KMS-11 (cell line): ENCODE measurements at regions not wholly inside any gene's neighbourhood (a gene's known extent, or its start where the extent isn't known, plus 50 kb on each side); places are given as distances from the start of the nearest gene placed in this dataset.

Source experiments
- H2AFZ ChIP-seq: fragments of 200-600 bp; sonication (generic); 2 replicates; pipeline ENCODE4 v1.6.1; 2016; ENCODE audit warnings: antibody characterized with exemption, mixed run types, low read depth
- H3K27ac ChIP-seq: fragments of 200-600 bp; sonication (generic); 2 replicates; pipeline ENCODE4 v1.6.1; 2016; ENCODE audit warnings: mild to moderate bottlenecking, mixed run types
- H3K27me3 ChIP-seq: fragments of 200-600 bp; sonication (generic); 2 replicates; pipeline ENCODE4 v1.6.1; 2017; ENCODE audit warnings: mild to moderate bottlenecking, low read depth, mixed run types, moderate library complexity; ENCODE audit not compliant: insufficient read depth
- H3K36me3 ChIP-seq: fragments of 200-600 bp; sonication (generic); 2 replicates; pipeline ENCODE4 v1.6.1; 2017; ENCODE audit warnings: mild to moderate bottlenecking, mixed run types; ENCODE audit not compliant: insufficient read depth
- H3K4me1 ChIP-seq: fragments of 200-600 bp; sonication (generic); 2 replicates; pipeline ENCODE4 v1.6.1; 2016; ENCODE audit warnings: mild to moderate bottlenecking, low read depth, mixed run types; ENCODE audit not compliant: poor library complexity, severe bottlenecking
- H3K4me2 ChIP-seq: fragments of 200-600 bp; sonication (generic); 2 replicates; pipeline ENCODE4 v1.7.0; 2016; ENCODE audit warnings: mild to moderate bottlenecking, mixed run types
- H3K4me3 ChIP-seq: fragments of 200-600 bp; sonication (generic); IDR thresholded peaks from 2 replicates; pipeline ENCODE4 v1.6.1; 2017; ENCODE audit warnings: low read depth, low read length, mixed read lengths; ENCODE audit not compliant: insufficient read depth
- H3K79me2 ChIP-seq: fragments of 200-600 bp; sonication (generic); 2 replicates; pipeline ENCODE4 v1.6.1; 2016; ENCODE audit warnings: low read depth, mixed run types; ENCODE audit not compliant: insufficient read depth
- H3K9ac ChIP-seq: fragments of 200-600 bp; sonication (generic); 2 replicates; pipeline ENCODE4 v1.6.1; 2016; ENCODE audit warnings: mild to moderate bottlenecking, mixed run types
- H4K20me1 ChIP-seq: fragments of 200-600 bp; sonication (generic); 2 replicates; pipeline ENCODE4 v1.6.1; 2016; ENCODE audit warnings: mild to moderate bottlenecking, mixed run types; ENCODE audit not compliant: insufficient read depth
- CTCF ChIP-seq: fragments of 200-600 bp; sonication (generic); conservative IDR thresholded peaks from 2 replicates; pipeline ENCODE4 v1.6.1; 2017; ENCODE audit warnings: low read depth, mild to moderate bottlenecking, antibody characterized with exemption, low read length, moderate library complexity, mixed read lengths

DNA sequence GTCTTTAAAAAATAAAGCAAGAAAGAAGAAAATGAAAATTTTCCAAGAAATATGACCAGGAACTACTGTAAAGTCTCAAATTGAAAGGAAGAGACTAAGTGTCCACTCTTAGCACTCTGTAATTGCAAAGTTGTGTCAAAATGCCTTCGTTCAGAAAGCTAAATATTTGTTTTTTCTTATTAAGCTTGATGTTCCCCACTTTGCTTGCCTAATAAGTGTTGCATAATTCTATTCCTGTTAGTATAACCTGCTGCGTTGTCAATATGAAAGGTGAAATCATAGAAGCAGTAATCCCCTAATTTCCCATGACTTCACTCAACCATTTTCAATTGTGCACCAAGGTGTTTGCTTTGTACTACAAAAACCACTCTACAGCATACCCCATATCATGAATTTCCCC is 442.9 kb upstream of the CTSO start:
- no peak for TF ChIP-seq CTCF
- H3K4me1 ChIP-seq = no peaks in the 10 kb centered on the region
- no peak overlapping the region for H3K9ac ChIP-seq
- H3K4me2 ChIP-seq = no peak overlapping the region
- no peak overlapping the region for H3K27ac ChIP-seq
- H3K4me3 ChIP-seq = no peak overlapping the region
- no peaks in the 10 kb centered on the region for H4K20me1 ChIP-seq
- H2AFZ ChIP-seq = no peak overlapping the region
- H3K36me3 ChIP-seq = no peaks in the 10 kb centered on the region
- H3K27me3 ChIP-seq = no peaks in the 10 kb centered on the region
- no peaks in the 10 kb centered on the region for H3K79me2 ChIP-seq

DNA sequence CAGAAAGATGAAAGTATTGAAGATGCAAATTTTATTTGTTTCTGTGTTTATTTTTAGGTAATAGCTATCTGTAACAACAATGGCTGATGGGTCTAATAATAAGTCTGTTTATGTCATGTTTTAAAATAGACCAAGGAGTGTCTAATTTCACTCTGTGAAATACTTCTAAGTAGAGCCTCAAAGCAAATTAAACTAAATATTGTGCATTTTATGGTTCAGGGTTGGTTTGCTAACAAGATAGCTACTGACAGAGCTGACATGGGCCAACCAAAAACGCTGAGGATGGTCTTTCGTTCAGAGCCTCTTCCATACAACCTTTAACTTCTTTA is 437.6 kb upstream of the CTSO start:
- Histone ChIP-seq H3K36me3 (no peaks in the 10 kb centered on the region), H2AFZ (no peak overlapping the region), H3K9ac (no peak overlapping the region), H3K4me1 (no peaks in the 10 kb centered on the region), H3K27me3 (no peaks in the 10 kb centered on the region), H3K4me2 (no peak overlapping the region), H4K20me1 (no peaks in the 10 kb centered on the region), H3K4me3 (no peak overlapping the region), H3K79me2 (no peaks in the 10 kb centered on the region), H3K27ac (no peak overlapping the region)
- TF ChIP-seq CTCF = no peak

- Histone ChIP-seq H3K4me1 (no peaks in the 10 kb centered on the region), H3K27me3 (no peaks in the 10 kb centered on the region), H4K20me1 (no peaks in the 10 kb centered on the region), H3K27ac (no peak overlapping the region), H3K4me3 (no peak overlapping the region), H3K36me3 (no peaks in the 10 kb centered on the region), H3K9ac (no peak overlapping the region), H2AFZ (no peak overlapping the region), H3K4me2 (no peak overlapping the region), H3K79me2 (no peaks in the 10 kb centered on the region)
- no peak for TF ChIP-seq CTCF
Measured at GRCh38 chr4:156390599-156391324, 437.1 kb upstream of the CTSO start.

DNA sequence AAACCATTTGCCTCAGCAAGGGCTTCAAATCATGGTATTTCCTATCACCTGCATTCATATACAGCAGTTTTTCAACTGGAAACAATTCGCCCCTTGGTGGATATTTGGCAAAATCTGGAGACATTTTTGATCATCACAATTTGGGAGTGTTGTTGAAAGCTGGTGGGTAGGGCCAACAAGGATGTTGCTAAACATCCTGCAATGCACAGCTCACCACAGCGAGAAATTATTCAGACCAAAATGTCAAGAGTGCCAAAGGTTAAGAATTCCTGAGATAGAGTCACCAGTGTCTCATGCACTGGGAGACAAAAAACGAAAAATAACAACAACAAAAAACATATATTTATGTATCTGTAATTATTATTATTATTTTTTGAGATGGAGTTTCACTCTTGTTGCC is 435.2 kb upstream of the CTSO start:
- H3K4me3 ChIP-seq = no peak overlapping the region
- H3K79me2 ChIP-seq = no peaks in the 10 kb centered on the region
- no peaks in the 10 kb centered on the region for H4K20me1 ChIP-seq
- no peak for TF ChIP-seq CTCF
- H3K27ac ChIP-seq = no peak overlapping the region
- no peak overlapping the region for H3K9ac ChIP-seq
- no peaks in the 10 kb centered on the region for H3K27me3 ChIP-seq
- H3K4me1 ChIP-seq = no peaks in the 10 kb centered on the region
- no peak overlapping the region for H2AFZ ChIP-seq
- H3K36me3 ChIP-seq = no peaks in the 10 kb centered on the region
- H3K4me2 ChIP-seq = no peak overlapping the region
